Chondrocyte (in vitro differentiated cells): ENCODE measurements at regions not wholly inside any gene's neighbourhood (a gene's known extent, or its start where the extent isn't known, plus 50 kb on each side); places are given as distances from the start of the nearest gene placed in this dataset.

Source experiments
- DNase-seq: peaks from one replicate; pipeline ENCODE4 v3.0.0; 2021; ENCODE audit warnings: mixed read lengths, low spot score
- H3K27ac Mint-ChIP-seq: one replicate; pipeline ENCODE4 v1.8.0; 2021; ENCODE audit warnings: mild to moderate bottlenecking, moderate library complexity, mixed read lengths; ENCODE audit not compliant: unreplicated experiment
- H3K27me3 Mint-ChIP-seq: 2 replicates; pipeline ENCODE4 v1.8.0; 2021; ENCODE audit warnings: low read depth, mixed read lengths
- H3K36me3 Mint-ChIP-seq: 2 replicates; pipeline ENCODE4 v1.8.0; 2021; ENCODE audit warnings: low read depth, mixed read lengths
- H3K4me1 Mint-ChIP-seq: 2 replicates; pipeline ENCODE4 v1.8.0; 2021; ENCODE audit warnings: low read depth, mild to moderate bottlenecking, mixed read lengths
- H3K4me3 Mint-ChIP-seq: one replicate; pipeline ENCODE4 v1.8.0; 2021; ENCODE audit warnings: mild to moderate bottlenecking, moderate library complexity, mixed read lengths; ENCODE audit not compliant: unreplicated experiment
- H3K9me3 Mint-ChIP-seq: 2 replicates; pipeline ENCODE4 v1.8.0; 2021; ENCODE audit warnings: low read depth, mixed read lengths
- TF ChIP-seq, protein P1 (sequence below): fragments of 200-600 bp; sonication (generic); IDR thresholded peaks from 2 replicates; pipeline ENCODE4 v1.5.0; 2021; ENCODE audit warnings: antibody characterized with exemption, mild to moderate bottlenecking, moderate library complexity

DNA sequence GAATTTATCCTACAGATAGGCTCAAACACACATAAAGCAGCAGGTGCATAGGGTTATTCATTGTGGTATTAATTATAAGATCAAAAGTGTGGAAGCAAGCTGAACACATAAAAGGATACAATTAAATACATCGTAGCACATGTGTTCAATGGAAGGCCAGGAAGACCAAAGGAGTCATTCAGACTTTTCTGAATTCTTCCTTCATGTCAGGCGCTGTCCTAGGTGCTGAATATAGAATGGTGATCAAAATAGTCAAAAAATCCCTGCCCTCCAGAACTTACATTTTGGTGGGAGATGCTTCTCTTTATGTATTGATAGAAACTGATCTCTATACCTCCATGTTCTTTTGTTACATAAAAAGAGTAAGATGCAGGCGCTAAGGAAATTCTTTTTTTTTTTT lies 439.0 kb upstream of the ASIC2 start:
- H3K27me3 Mint-ChIP-seq = peaks cover 2% of the 10 kb centered on the region
- no peak for DNase-seq
- no peak overlapping the region for H3K4me3 Mint-ChIP-seq
- TF ChIP-seq, protein P1, sequence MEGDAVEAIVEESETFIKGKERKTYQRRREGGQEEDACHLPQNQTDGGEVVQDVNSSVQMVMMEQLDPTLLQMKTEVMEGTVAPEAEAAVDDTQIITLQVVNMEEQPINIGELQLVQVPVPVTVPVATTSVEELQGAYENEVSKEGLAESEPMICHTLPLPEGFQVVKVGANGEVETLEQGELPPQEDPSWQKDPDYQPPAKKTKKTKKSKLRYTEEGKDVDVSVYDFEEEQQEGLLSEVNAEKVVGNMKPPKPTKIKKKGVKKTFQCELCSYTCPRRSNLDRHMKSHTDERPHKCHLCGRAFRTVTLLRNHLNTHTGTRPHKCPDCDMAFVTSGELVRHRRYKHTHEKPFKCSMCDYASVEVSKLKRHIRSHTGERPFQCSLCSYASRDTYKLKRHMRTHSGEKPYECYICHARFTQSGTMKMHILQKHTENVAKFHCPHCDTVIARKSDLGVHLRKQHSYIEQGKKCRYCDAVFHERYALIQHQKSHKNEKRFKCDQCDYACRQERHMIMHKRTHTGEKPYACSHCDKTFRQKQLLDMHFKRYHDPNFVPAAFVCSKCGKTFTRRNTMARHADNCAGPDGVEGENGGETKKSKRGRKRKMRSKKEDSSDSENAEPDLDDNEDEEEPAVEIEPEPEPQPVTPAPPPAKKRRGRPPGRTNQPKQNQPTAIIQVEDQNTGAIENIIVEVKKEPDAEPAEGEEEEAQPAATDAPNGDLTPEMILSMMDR = no peak
- H3K4me1 Mint-ChIP-seq = no peaks in the 10 kb centered on the region
- H3K9me3 Mint-ChIP-seq = no peaks in the 10 kb centered on the region
- H3K27ac Mint-ChIP-seq = no peak overlapping the region
- H3K36me3 Mint-ChIP-seq = no peaks in the 10 kb centered on the region

DNA sequence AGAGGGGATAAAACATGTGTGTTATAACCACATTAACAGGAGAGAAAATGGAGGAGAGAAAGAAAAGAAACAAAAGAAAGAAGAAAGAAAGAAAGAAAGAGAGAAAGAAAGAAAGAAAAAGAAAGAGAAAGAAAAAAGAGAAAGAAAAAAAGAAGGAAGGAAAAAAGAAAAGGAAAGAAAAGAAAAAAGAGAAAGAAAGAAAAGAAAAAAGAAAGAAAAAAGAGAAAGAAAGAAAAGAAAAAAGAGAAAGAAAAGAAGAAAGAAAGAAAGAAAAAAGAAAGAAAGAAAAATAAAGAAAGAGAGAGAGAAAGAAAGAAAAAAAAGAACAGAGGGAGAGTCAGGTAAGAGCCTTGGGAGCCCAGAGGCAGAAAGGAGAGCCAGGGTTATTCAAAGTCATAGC lies 446.6 kb upstream of the ASIC2 start:
- no peaks in the 10 kb centered on the region for H3K9me3 Mint-ChIP-seq
- no peak overlapping the region for H3K4me3 Mint-ChIP-seq
- H3K36me3 Mint-ChIP-seq = no peaks in the 10 kb centered on the region
- TF ChIP-seq, protein P1 = no peak
- no peak overlapping the region for H3K27ac Mint-ChIP-seq
- DNase-seq = no peak
- H3K4me1 Mint-ChIP-seq = no peaks in the 10 kb centered on the region
- peaks cover 5% of the 10 kb centered on the region for H3K27me3 Mint-ChIP-seq

DNA sequence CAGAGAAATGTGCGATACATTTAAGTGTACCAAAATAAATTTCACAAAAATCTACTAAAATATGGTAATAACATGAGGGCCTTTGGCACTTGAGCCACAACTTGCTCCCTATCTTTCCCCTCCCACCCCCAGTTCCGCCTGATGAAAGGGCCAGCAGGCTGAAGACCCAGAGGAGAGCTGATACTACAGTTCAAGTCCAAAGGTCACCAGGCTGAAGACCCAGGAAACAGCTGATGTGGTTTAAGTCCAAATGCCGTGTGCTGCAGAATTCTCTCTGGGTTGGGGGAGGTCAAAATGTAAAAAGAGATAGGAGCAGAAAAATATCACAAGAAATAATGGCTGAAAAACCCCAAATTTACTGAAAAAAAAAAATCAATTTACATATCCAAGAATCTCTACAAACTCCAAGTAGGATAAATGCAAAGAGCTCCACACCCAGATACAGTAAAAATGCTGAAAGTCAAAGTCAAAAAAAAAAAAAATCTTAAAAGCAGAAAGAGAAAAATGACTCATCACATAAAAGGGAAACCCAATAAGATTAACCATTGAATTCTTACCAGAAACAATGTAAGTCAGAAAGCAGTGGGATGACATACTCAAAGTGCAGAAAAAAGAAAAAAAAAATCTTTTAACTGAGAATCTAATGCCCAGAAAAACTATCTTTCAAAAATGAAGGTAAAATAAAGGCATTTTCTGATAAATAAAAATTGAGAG lies 452.1 kb upstream of the ASIC2 start:
- TF ChIP-seq, protein P1 = no peak
- no peak for DNase-seq
- Mint-ChIP-seq H3K4me1 (no peaks in the 10 kb centered on the region), H3K36me3 (no peaks in the 10 kb centered on the region), H3K27ac (no peak overlapping the region), H3K9me3 (no peaks in the 10 kb centered on the region), H3K27me3 (peaks cover 15% of the 10 kb centered on the region), H3K4me3 (no peak overlapping the region)

DNA sequence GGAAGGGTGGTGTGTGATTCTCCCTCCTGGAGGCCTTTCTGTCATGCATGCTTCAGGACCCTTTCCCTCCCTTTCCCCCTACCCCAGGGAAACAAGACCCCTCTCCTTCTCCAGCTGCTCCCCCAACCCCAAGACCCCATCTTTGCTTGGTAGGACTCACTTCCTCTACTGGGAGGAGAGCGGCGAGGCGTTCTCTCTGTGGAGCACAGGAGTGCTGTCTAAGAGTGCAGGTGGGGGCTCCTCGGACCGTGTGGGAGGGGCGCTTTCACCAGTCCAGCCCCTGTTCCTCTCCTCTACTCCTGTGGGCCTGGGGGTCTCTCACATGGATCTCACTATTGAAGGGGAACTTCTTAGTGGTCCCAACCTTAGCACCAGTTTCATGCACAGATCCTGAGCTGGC lies 456.1 kb upstream of the ASIC2 start:
- H3K27me3 Mint-ChIP-seq = peaks cover 22% of the 10 kb centered on the region
- DNase-seq = no peak
- H3K9me3 Mint-ChIP-seq = no peaks in the 10 kb centered on the region
- no peak overlapping the region for H3K27ac Mint-ChIP-seq
- TF ChIP-seq, protein P1 = no peak
- H3K4me1 Mint-ChIP-seq = peaks cover 10% of the 10 kb centered on the region
- H3K4me3 Mint-ChIP-seq = no peak overlapping the region
- no peaks in the 10 kb centered on the region for H3K36me3 Mint-ChIP-seq

DNA sequence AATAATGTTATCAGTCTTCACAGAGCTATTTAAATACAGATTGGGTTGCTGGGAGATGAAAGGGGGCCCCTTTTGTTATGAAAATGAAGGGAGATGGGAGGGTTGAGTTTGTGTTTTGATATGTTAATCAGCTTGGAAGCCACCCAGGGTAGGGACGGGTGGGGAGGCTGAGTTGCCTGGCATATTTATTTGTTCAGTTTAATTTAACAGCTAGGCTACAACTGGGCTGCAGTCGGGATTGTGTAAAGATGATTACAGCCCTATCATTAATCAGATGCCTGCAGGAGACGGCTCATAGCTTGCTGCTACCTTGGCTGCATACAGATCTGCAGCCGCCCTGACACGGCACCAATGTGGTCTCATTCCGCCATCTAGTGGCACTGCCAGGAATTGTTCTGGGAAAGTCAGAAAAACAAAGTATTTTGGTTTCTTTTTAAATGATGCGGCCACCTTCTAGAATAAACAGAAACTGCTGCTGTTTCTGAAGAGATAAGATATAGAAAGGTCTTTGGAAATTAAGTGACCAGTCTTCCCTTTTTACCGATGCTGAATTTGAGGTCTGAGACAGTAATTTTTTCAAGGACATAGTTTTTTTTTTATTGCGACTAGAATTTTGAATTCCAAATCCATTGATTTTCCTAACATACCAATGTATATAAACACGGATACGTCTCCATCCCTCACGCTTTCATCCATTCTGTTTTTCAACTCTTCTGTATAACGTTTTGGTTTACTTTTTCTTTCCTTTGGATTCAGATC lies 458.0 kb upstream of the ASIC2 start:
- Mint-ChIP-seq H3K27me3 (peaks cover 17% of the 10 kb centered on the region), H3K4me3 (peak overlapping the region; percentile 39), H3K4me1 (peaks cover 10% of the 10 kb centered on the region), H3K9me3 (peaks cover 7% of the 10 kb centered on the region), H3K36me3 (no peaks in the 10 kb centered on the region), H3K27ac (no peak overlapping the region)
- DNase-seq = no peak
- TF ChIP-seq, protein P1 = peak; percentile 95
